Kidney (tissue), 13 donors: ENCODE measurements at regions not wholly inside any gene's neighbourhood (a gene's known extent, or its start where the extent isn't known, plus 50 kb on each side); places are given as distances from the start of the nearest gene placed in this dataset.

Experiments
- DNase-seq, 5 donors: peaks; one replicate each; pipeline ENCODE4 v3.0.0-alpha.2; 2013 to 2020
- FAIRE-seq: peaks from 2 replicates; lab custom pipeline; 2012; peaks lifted over from hg19 to GRCh38; lab: Jason Lieb, UNC
- H3K27ac ChIP-seq, 2 donors: one replicate each; pipeline ENCODE4 v1.7.0; 2013; ENCODE audit warnings: low read depth in 2 of 2, low read length in 2 of 2, inconsistent platforms in 1 of 2
- H3K27me3 ChIP-seq: one replicate; pipeline ENCODE4 v1.7.1; 2013; ENCODE audit warnings: low read length, inconsistent platforms; ENCODE audit not compliant: control insufficient read depth, insufficient read depth
- H3K36me3 ChIP-seq, 3 donors: one replicate each; pipeline versions ENCODE4 v1.7.0 to v1.7.1; 2013; ENCODE audit warnings: low read length in 3 of 3, control low read depth in 1 of 3, inconsistent platforms in 1 of 3; ENCODE audit not compliant: insufficient read depth in 3 of 3, control insufficient read depth in 2 of 3
- H3K4me1 ChIP-seq, 3 donors: one replicate each; pipeline versions ENCODE4 v1.7.0 to v1.7.1; 2013; ENCODE audit warnings: low read length in 3 of 3, inconsistent platforms in 1 of 3, low read depth in 1 of 3; ENCODE audit not compliant: control insufficient read depth in 2 of 3, insufficient read depth in 2 of 3
- H3K4me3 ChIP-seq, 3 donors: one replicate each; pipeline versions ENCODE4 v1.7.0 to v1.8.1; 2013; ENCODE audit warnings: low read length in 3 of 3, control low read depth in 1 of 3, inconsistent platforms in 1 of 3
- H3K9ac ChIP-seq, 3 donors: one replicate each; pipeline versions ENCODE4 v1.7.0 to v1.7.1; 2013; ENCODE audit warnings: low read length in 3 of 3, control low read depth in 1 of 3, inconsistent platforms in 1 of 3
- H3K9me3 ChIP-seq, 3 donors: one replicate each; pipeline versions ENCODE4 v1.7.0 to v1.7.1; 2013; ENCODE audit warnings: low read length in 3 of 3, control low read depth in 1 of 3, inconsistent platforms in 1 of 3; ENCODE audit not compliant: control insufficient read depth in 2 of 3, insufficient read depth in 1 of 3
- intact Hi-C: fragments of 100-400 bp; cut with DNase I; formaldehyde crosslinking; loops from one replicate; pipeline ENCODE4 v1.11.1; 2022
- TF ChIP-seq, protein P1 (sequence below): IDR thresholded peaks from 3 replicates; pipeline ENCODE4 v1.5.1; 2012; ENCODE audit warnings: mild to moderate bottlenecking, moderate library complexity, borderline replicate concordance; ENCODE audit not compliant: insufficient read depth; ENCODE audit errors: extremely low read depth
- donor health status: control.
- donor health status: control.
- donor health status: control.
- donor health status: control.
- donor health status: control.
- donor health status: DM: yes; HTN: yes; CAD: no.
- donor health status: Normal renal cell carcinoma (clear cell type).

DNA sequence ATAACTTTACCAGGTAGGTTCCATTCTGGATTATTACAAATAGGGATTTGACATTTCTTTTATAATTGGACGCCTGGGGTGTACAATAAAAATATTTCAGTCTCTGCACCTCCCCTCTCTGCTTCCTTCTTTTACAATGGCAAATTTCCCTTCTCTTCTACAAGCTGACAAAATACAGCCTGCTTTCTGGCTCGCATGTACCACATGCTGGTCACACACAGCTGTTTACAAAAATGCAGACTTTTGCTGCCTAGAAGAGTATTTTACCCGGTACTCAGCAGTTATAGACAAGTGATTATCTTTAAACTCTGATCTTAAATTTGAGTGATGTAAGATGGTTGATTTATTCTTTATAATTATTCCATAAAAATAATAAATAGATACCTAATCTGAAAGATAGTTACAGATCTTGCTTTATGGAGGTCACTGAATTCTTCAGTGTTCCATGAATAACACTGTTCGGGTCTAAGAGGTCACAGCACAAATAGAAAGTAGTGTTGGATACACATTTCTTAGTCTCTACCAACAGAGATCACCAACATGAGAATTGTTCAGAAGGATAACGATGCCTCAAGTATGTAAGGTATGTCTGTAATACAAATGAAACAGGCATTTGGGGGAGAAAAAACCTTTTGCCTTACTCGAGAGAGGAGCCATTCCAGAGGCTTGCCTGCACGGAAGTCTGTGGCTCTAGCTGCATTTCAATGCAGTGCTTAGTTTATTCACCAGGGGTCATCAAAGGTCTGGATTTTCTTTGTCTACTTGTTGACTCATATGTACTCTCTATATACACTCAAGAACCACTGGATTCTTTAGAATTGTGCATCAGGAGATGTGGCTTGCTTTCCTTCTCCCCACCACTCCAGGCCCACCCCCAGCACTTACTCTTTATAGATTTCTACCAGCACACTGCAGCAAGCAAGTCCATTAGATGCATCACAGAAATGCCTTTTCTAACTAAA, 206.6 kb upstream of the RFX3 start:
- peak overlapping the region; percentile 25 to 59 (median 41) for H3K9ac ChIP-seq
- intact Hi-C loops, result no loop called here
- TF ChIP-seq, protein P1, sequence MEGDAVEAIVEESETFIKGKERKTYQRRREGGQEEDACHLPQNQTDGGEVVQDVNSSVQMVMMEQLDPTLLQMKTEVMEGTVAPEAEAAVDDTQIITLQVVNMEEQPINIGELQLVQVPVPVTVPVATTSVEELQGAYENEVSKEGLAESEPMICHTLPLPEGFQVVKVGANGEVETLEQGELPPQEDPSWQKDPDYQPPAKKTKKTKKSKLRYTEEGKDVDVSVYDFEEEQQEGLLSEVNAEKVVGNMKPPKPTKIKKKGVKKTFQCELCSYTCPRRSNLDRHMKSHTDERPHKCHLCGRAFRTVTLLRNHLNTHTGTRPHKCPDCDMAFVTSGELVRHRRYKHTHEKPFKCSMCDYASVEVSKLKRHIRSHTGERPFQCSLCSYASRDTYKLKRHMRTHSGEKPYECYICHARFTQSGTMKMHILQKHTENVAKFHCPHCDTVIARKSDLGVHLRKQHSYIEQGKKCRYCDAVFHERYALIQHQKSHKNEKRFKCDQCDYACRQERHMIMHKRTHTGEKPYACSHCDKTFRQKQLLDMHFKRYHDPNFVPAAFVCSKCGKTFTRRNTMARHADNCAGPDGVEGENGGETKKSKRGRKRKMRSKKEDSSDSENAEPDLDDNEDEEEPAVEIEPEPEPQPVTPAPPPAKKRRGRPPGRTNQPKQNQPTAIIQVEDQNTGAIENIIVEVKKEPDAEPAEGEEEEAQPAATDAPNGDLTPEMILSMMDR, result peak; percentile 67
- DNase-seq (peak in 4 of 5 donors; percentile 70 to 94 (median 86)), FAIRE-seq (peak; percentile 88)
- H3K4me3 ChIP-seq, result peak overlapping the region; percentile 31 to 65 (median 47)
- no peaks in the 10 kb centered on the region for H3K36me3 ChIP-seq
- H3K27ac ChIP-seq, result peak overlapping the region in 1 of 2 donors; percentile 16
- no peaks in the 10 kb centered on the region for H3K9me3 ChIP-seq
- peaks cover 0 to 9% (median 7%) of the 10 kb centered on the region in 3 donors for H3K4me1 ChIP-seq
- no peaks in the 10 kb centered on the region for H3K27me3 ChIP-seq

DNA sequence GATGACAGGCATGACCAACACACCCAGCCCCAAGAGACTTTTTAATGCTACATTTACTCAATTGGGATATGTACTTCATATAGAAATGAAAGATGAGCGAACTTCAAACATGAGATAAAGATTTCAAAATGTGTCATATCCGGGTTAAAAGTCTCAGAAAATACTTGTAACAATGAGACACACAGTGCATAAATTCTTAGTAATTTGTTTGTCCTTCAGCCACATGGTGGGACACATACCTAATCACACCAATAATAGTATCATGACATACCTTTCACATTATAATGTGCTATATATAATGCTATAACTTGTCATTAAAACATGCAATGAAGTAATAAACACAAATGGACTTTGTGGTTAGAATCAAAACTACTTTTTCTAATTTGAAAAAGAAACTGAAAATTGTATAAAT, 204.7 kb upstream of the RFX3 start:
- DNase-seq (no peak), FAIRE-seq (no peak)
- Histone ChIP-seq H3K4me1 (peaks cover 0 to 9% (median 7%) of the 10 kb centered on the region in 3 donors), H3K27me3 (no peaks in the 10 kb centered on the region), H3K36me3 (no peaks in the 10 kb centered on the region), H3K9ac (no peak overlapping the region), H3K27ac (no peak overlapping the region), H3K4me3 (no peak overlapping the region), H3K9me3 (no peaks in the 10 kb centered on the region)
- TF ChIP-seq, protein P1, result no peak
- intact Hi-C loops, result no loop called here

DNA sequence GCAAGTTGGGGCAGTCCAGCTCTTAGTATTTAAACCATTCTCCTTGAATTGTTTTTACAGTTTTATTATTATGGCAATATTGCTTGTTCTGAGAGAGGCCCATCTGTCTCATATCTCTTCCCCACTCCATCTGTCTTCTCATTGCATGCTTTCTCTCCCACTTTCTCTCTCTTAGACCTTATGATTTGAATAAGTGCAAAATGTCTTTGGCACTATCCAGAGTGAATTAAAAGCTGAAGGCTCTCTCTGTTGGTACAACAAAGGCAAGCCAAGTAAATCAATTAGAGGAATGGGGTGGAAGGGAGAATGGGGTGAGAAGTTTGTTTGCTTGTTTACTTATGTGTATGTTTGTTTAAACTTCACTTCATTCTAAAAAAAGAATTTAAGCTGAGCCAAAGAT, 195.3 kb upstream of the RFX3 start:
- TF ChIP-seq, protein P1, result no peak
- Histone ChIP-seq H3K4me1 (no peaks in the 10 kb centered on the region), H3K9me3 (no peaks in the 10 kb centered on the region), H3K36me3 (no peaks in the 10 kb centered on the region), H3K27me3 (no peaks in the 10 kb centered on the region), H3K9ac (no peak overlapping the region), H3K27ac (no peak overlapping the region), H3K4me3 (no peak overlapping the region)
- FAIRE-seq (no peak), DNase-seq (peak in 1 of 5 donors; percentile 23)
- intact Hi-C loops, result no loop called here
